H1 (cell line): ENCODE measurements at regions not wholly inside any gene's neighbourhood (a gene's known extent, or its start where the extent isn't known, plus 50 kb on each side); places are given as distances from the start of the nearest gene placed in this dataset.

Experiments used
- CTCF ChIA-PET: fragments of 300-600 bp; sonication (Branson Sonifier 250); formaldehyde crosslinking; loops from one replicate; lab custom pipeline; 2021; ENCODE audit not compliant: partially characterized antibody; lab: Charles Lee
- POLR2A ChIA-PET: fragments of 300-600 bp; sonication (Branson Sonifier 250); formaldehyde crosslinking; loops from one replicate; lab custom pipeline; 2021; ENCODE audit warnings: inconsistent platforms; ENCODE audit not compliant: partially characterized antibody; lab: Charles Lee
- DNase-seq, 2 experiments: peaks; one replicate each; pipeline versions ENCODE4 v3.0.0 to v3.0.0-alpha.2; 2010 to 2022; ENCODE audit warnings: low spot score in 2 of 2, low read depth in 1 of 2, mixed read lengths in 1 of 2
- FAIRE-seq: peaks from 2 replicates; lab custom pipeline; 2011; peaks lifted over from hg19 to GRCh38; lab: Jason Lieb, UNC
- H2AFZ ChIP-seq: 2 replicates; pipeline ENCODE4 v1.8.1; 2012; ENCODE audit warnings: low read length, inconsistent platforms
- H2AK5ac ChIP-seq: 2 replicates; pipeline ENCODE4 v1.6.1; 2013; ENCODE audit warnings: low read depth, low read length
- H2BK120ac ChIP-seq: replicated peaks from 2 replicates; pipeline ENCODE3; 2013; ENCODE audit warnings: low read depth, low read length, inconsistent platforms
- H2BK12ac ChIP-seq: 2 replicates; pipeline ENCODE4 v1.6.1; 2013; ENCODE audit warnings: low read depth, low read length
- H2BK15ac ChIP-seq: 2 replicates; pipeline ENCODE4 v1.6.1; 2013; ENCODE audit warnings: low read length
- H2BK20ac ChIP-seq: 2 replicates; pipeline ENCODE4 v1.6.1; 2013; ENCODE audit warnings: low read length
- H2BK5ac ChIP-seq: 2 replicates; pipeline ENCODE4 v1.6.1; 2013; ENCODE audit warnings: low read depth, low read length
- H3K14ac ChIP-seq: 2 replicates; pipeline ENCODE4 v1.6.1; 2013; ENCODE audit warnings: inconsistent platforms; ENCODE audit not compliant: insufficient read length
- H3K18ac ChIP-seq: 2 replicates; pipeline ENCODE4 v1.6.1; 2013; ENCODE audit warnings: low read length; ENCODE audit errors: extremely low read depth
- H3K23ac ChIP-seq: 2 replicates; pipeline ENCODE4 v1.6.1; 2013; ENCODE audit warnings: inconsistent platforms; ENCODE audit not compliant: insufficient read length
- H3K23me2 ChIP-seq: 2 replicates; pipeline ENCODE4 v1.6.1; 2013; ENCODE audit warnings: low read depth, low read length
- H3K27ac ChIP-seq: 2 replicates; pipeline ENCODE4 v1.6.1; 2011; ENCODE audit warnings: low read depth, low read length, inconsistent platforms
- H3K27me3 ChIP-seq, 4 experiments: replicated peaks in 1 of 4; 1 replicate in 1 of 4; 2 replicates in 3 of 4; pipeline versions ENCODE4 v1.6.1 to v1.8.1; 2011 to 2013; ENCODE audit warnings: low read length in 3 of 4, mild to moderate bottlenecking in 3 of 4, inconsistent platforms in 2 of 4, mixed read lengths in 2 of 4, moderate library complexity in 1 of 4; ENCODE audit not compliant: control insufficient read depth in 3 of 4, insufficient read depth in 3 of 4; ENCODE audit errors: extremely low read depth in 1 of 4
- H3K36me3 ChIP-seq, 4 experiments: 2 replicates each; pipeline versions ENCODE4 v1.6.1 to v1.8.1; 2011 to 2013; ENCODE audit warnings: mild to moderate bottlenecking in 4 of 4, low read length in 3 of 4, moderate library complexity in 2 of 4, control low read depth in 1 of 4, inconsistent platforms in 1 of 4; ENCODE audit not compliant: insufficient read depth in 4 of 4, control insufficient read depth in 2 of 4
- H3K4ac ChIP-seq: replicated peaks from 2 replicates; pipeline ENCODE3; 2013; ENCODE audit warnings: low read length, low read depth, mixed read lengths, inconsistent platforms; ENCODE audit not compliant: insufficient read length
- H3K4me1 ChIP-seq, 4 experiments: replicated peaks in 1 of 4; 1 replicate in 1 of 4; 2 replicates in 3 of 4; pipeline versions ENCODE4 v1.6.1 to v1.8.1; 2011 to 2013; ENCODE audit warnings: low read length in 3 of 4, inconsistent platforms in 2 of 4, mixed read lengths in 1 of 4; ENCODE audit not compliant: insufficient read depth in 4 of 4, control insufficient read depth in 3 of 4
- H3K4me2 ChIP-seq, 2 experiments: 2 replicates each; pipeline versions ENCODE4 v1.6.1 to v1.8.1; 2011 to 2013; ENCODE audit warnings: low read depth in 2 of 2, low read length in 2 of 2, control low read depth in 1 of 2, inconsistent platforms in 1 of 2, mild to moderate bottlenecking in 1 of 2; ENCODE audit not compliant: insufficient read depth in 1 of 2
- H3K4me3 ChIP-seq, 4 experiments: fragments of 200-600, 300-600 bp in 1 of 4; sonication (generic), shearing (Covaris generic), sonication (Bioruptor Twin) in 1 of 4; 2 replicates each; pipeline versions ENCODE4 v1.5.1 to v1.8.1; 2011 to 2016; ENCODE audit warnings: low read length in 4 of 4, low read depth in 3 of 4, control low read depth in 2 of 4, inconsistent platforms in 2 of 4, mild to moderate bottlenecking in 2 of 4, mixed read lengths in 1 of 4, moderate library complexity in 1 of 4; ENCODE audit not compliant: insufficient read depth in 2 of 4; ENCODE audit errors: extremely low read depth in 1 of 4
- H3K56ac ChIP-seq: replicated peaks from 2 replicates; pipeline ENCODE3; 2013; ENCODE audit warnings: low read depth, mild to moderate bottlenecking, mixed read lengths, low read length, inconsistent platforms; ENCODE audit not compliant: insufficient read length
- H3K79me1 ChIP-seq: 2 replicates; pipeline ENCODE4 v1.6.1; 2013; ENCODE audit warnings: low read depth, low read length, control low read depth
- H3K79me2 ChIP-seq, 2 experiments: 2 replicates each; pipeline versions ENCODE4 v1.6.1 to v1.8.1; 2012 to 2013; ENCODE audit warnings: low read length in 2 of 2, mild to moderate bottlenecking in 2 of 2, inconsistent platforms in 1 of 2; ENCODE audit not compliant: insufficient read depth in 2 of 2, control insufficient read depth in 1 of 2
- H3K9ac ChIP-seq, 4 experiments: replicated peaks in 1 of 4; 1 replicate in 1 of 4; 2 replicates in 3 of 4; pipeline versions ENCODE4 v1.6.1 to v1.8.1; 2011 to 2013; ENCODE audit warnings: low read depth in 3 of 4, low read length in 3 of 4, control low read depth in 2 of 4, mild to moderate bottlenecking in 2 of 4, moderate library complexity in 2 of 4, inconsistent platforms in 1 of 4; ENCODE audit errors: extremely low read depth in 1 of 4
- H3K9me3 ChIP-seq, 2 experiments: 2 replicates each; pipeline versions ENCODE4 v1.6.1 to v1.8.1; 2012 to 2013; ENCODE audit warnings: mild to moderate bottlenecking in 2 of 2, moderate library complexity in 2 of 2, control low read depth in 1 of 2, inconsistent platforms in 1 of 2, low read depth in 1 of 2, low read length in 1 of 2, mixed read lengths in 1 of 2; ENCODE audit not compliant: insufficient read depth in 2 of 2
- H4K20me1 ChIP-seq, 2 experiments: replicated peaks in 1 of 2; 2 replicates each; pipeline versions ENCODE3 to v1.8.1; 2011 to 2013; ENCODE audit warnings: inconsistent platforms in 2 of 2, low read length in 2 of 2, mild to moderate bottlenecking in 1 of 2; ENCODE audit not compliant: insufficient read depth in 2 of 2, control insufficient read depth in 1 of 2
- H4K5ac ChIP-seq: 2 replicates; pipeline ENCODE4 v1.6.1; 2013; ENCODE audit warnings: low read length, low read depth, mixed read lengths, inconsistent platforms; ENCODE audit not compliant: insufficient read length
- H4K8ac ChIP-seq: 2 replicates; pipeline ENCODE4 v1.8.0; 2013; ENCODE audit warnings: mild to moderate bottlenecking, moderate library complexity, low read length, inconsistent platforms; ENCODE audit not compliant: insufficient read depth; ENCODE audit errors: extremely low read depth
- H4K91ac ChIP-seq: replicated peaks from 2 replicates; pipeline ENCODE3; 2013; ENCODE audit warnings: low read length, mixed read lengths, inconsistent platforms; ENCODE audit not compliant: insufficient read length
- TAF7 ChIP-seq: optimal IDR thresholded peaks from 2 replicates; pipeline ENCODE3; 2011; ENCODE audit warnings: low read depth, mild to moderate bottlenecking, inconsistent platforms, low read length, moderate library complexity, borderline replicate concordance

GRCh38 chr16:61195006-61195405 is 841.2 kb downstream of the CDH8 start:
- Histone ChIP-seq H3K79me1 (no peaks in the 10 kb centered on the region), H4K5ac (no peak overlapping the region), H4K91ac (no peak overlapping the region), H2AFZ (no peak overlapping the region), H3K36me3 (no peaks in the 10 kb centered on the region), H3K18ac (no peak overlapping the region)
- CTCF ChIA-PET: no interaction called here
- FAIRE-seq (no peak), DNase-seq (no peak)
- TF ChIP-seq TAF7: no peak
- TF ChIP-seq, all 59 proteins: peak for 0
- Histone ChIP-seq H3K27ac (no peak overlapping the region), H3K23me2 (no peaks in the 10 kb centered on the region), H3K4me3 (no peak overlapping the region), H2BK5ac (no peak overlapping the region), H3K23ac (no peak overlapping the region), H2BK20ac (no peak overlapping the region), H2AK5ac (no peak overlapping the region), H3K56ac (no peak overlapping the region), H4K20me1 (no peaks in the 10 kb centered on the region), H3K14ac (no peak overlapping the region), H2BK12ac (no peak overlapping the region), H3K4me1 (no peaks in the 10 kb centered on the region), H3K4ac (no peak overlapping the region), H4K8ac (no peak overlapping the region), H3K79me2 (no peaks in the 10 kb centered on the region), H3K4me2 (no peak overlapping the region), H3K9ac (no peak overlapping the region), H2BK120ac (no peak overlapping the region), H3K9me3 (peaks cover 0 to 5% of the 10 kb centered on the region in 2 experiments; a peak in 1 of 4 replicates), H2BK15ac (no peak overlapping the region), H3K27me3 (no peaks in the 10 kb centered on the region)
- POLR2A ChIA-PET: no interaction called here
